H1 (cell line): ENCODE measurements at regions not wholly inside any gene's neighbourhood (a gene's known extent, or its start where the extent isn't known, plus 50 kb on each side); places are given as distances from the start of the nearest gene placed in this dataset.

ENCODE experiments used
- EZH2 ChIP-seq: fragments of 200-600 bp; sonication (generic); IDR thresholded peaks from 2 replicates; pipeline ENCODE4 v1.7.1; 2012; ENCODE audit warnings: low read depth, mild to moderate bottlenecking, moderate library complexity, low read length, inconsistent platforms; ENCODE audit not compliant: severe bottlenecking
- POLR2A ChIP-seq, 2 experiments: IDR thresholded peaks; 1 replicate in 1 of 2; 2 replicates in 1 of 2; pipeline ENCODE4 v1.6.1; 2011; ENCODE audit warnings: low read depth in 2 of 2, low read length in 2 of 2, mild to moderate bottlenecking in 2 of 2; ENCODE audit errors: control extremely low read depth in 1 of 2
- POLR2AphosphoS5 ChIP-seq: IDR thresholded peaks from 2 replicates; pipeline ENCODE4 v1.6.1; 2011; ENCODE audit warnings: low read depth, low read length
- TF ChIP-seq, protein P1 (sequence below): IDR thresholded peaks from 2 replicates; pipeline ENCODE4 v1.6.1; 2011; ENCODE audit warnings: low read depth, mild to moderate bottlenecking, low read length; ENCODE audit not compliant: insufficient read depth

DNA sequence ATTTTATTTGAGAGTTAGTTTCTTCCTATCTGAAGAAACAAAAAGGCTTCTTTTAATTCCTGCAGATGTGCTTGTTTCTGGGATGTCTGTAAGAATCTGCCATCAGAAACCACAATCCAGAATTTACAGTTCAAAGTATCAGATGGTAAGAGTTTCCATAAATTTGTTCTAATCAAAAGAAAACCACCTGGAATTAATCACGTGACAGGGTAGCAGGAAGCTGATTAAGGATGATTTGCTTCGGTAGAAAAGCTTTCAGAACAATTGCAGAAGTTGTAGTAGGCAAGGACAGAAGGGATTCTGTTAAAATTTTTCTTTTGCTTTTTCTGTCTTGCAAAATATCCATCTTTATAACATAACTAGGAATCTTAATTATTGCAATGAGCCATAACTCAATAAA is 1975.1 kb upstream of the AGA start:
- TF ChIP-seq EZH2 (no peak), POLR2AphosphoS5 (no peak), POLR2A (IDR thresholded peaks at IDR 0.05; ENCODE audit: control extremely low read depth in 1 of 2, low read depth in 2 of 2, low read length in 2 of 2) (no peak)
- TF ChIP-seq, protein P1, sequence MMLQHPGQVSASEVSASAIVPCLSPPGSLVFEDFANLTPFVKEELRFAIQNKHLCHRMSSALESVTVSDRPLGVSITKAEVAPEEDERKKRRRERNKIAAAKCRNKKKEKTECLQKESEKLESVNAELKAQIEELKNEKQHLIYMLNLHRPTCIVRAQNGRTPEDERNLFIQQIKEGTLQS, result no peak
